PC-9 (cell line): ENCODE measurements at regions not wholly inside any gene's neighbourhood (a gene's known extent, or its start where the extent isn't known, plus 50 kb on each side); places are given as distances from the start of the nearest gene placed in this dataset.
"Not testable (repeated sequence)": the region's sequence is repeated elsewhere in the genome, so short reads cannot be mapped to it uniquely, and the experiment has no call there.

Source experiments
- EZH2 ChIP-seq: fragments of 200-600 bp; sonication (generic); IDR thresholded peaks from 2 replicates; pipeline ENCODE4 v1.8.0; 2017; ENCODE audit warnings: antibody characterized with exemption, low read depth
- TF ChIP-seq, protein P1 (sequence below): fragments of 200-600 bp; sonication (generic); conservative IDR thresholded peaks from 2 replicates; pipeline ENCODE4 v1.6.1; 2017; ENCODE audit warnings: mixed run types, antibody characterized with exemption, mild to moderate bottlenecking, moderate library complexity

- TF ChIP-seq, protein P1, sequence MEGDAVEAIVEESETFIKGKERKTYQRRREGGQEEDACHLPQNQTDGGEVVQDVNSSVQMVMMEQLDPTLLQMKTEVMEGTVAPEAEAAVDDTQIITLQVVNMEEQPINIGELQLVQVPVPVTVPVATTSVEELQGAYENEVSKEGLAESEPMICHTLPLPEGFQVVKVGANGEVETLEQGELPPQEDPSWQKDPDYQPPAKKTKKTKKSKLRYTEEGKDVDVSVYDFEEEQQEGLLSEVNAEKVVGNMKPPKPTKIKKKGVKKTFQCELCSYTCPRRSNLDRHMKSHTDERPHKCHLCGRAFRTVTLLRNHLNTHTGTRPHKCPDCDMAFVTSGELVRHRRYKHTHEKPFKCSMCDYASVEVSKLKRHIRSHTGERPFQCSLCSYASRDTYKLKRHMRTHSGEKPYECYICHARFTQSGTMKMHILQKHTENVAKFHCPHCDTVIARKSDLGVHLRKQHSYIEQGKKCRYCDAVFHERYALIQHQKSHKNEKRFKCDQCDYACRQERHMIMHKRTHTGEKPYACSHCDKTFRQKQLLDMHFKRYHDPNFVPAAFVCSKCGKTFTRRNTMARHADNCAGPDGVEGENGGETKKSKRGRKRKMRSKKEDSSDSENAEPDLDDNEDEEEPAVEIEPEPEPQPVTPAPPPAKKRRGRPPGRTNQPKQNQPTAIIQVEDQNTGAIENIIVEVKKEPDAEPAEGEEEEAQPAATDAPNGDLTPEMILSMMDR, result not testable (repeated sequence)
- TF ChIP-seq EZH2, result not testable (repeated sequence)
Observed at GRCh38 chr2:89273443-89273842, 582.0 kb downstream of the RPIA start.
